ENCODE measurements at regions not wholly inside any gene's neighbourhood (a gene's known extent, or its start where the extent isn't known, plus 50 kb on each side); places are given as distances from the start of the nearest gene placed in this dataset.

- Mint-ChIP-seq H3K27me3 (ENCODE audit: unreplicated experiment) (no peaks in the 10 kb centered on the region), H3K9me3 (ENCODE audit: low read depth, unreplicated experiment) (peaks cover 13% of the 10 kb centered on the region), H3K27ac (ENCODE audit: unreplicated experiment) (no peak overlapping the region), H3K36me3 (ENCODE audit: insufficient read depth, unreplicated experiment) (peaks cover 15% of the 10 kb centered on the region), H3K4me1 (ENCODE audit: low read depth, unreplicated experiment) (peaks cover 30% of the 10 kb centered on the region), H3K4me3 (ENCODE audit: low read depth, unreplicated experiment) (no peak overlapping the region)
- DNase-seq, result no peak
- no peak for TF ChIP-seq CTCF (IDR thresholded peaks at IDR 0.05; ENCODE audit: unreplicated experiment)
- intact Hi-C loops (cut with micrococcal nuclease; ENCODE audit: unreplicated experiment), result no loop called here
- CTCF ChIA-PET, result no interaction called here
- BruUV-seq (replicated peaks), result no TSS peak
These were observed 76.3 kb upstream of the GALNT5 start for GRCh38 chr2:157181234-157181633.

- peaks cover 15% of the 10 kb centered on the region for H3K36me3 Mint-ChIP-seq (ENCODE audit: insufficient read depth, unreplicated experiment)
- peaks cover 40% of the 10 kb centered on the region for H3K4me1 Mint-ChIP-seq (ENCODE audit: low read depth, unreplicated experiment)
- H3K27ac Mint-ChIP-seq (ENCODE audit: unreplicated experiment), result peak overlapping the region; percentile 89
- intact Hi-C loops (cut with micrococcal nuclease; ENCODE audit: unreplicated experiment), result no loop called here
- TF ChIP-seq CTCF (IDR thresholded peaks at IDR 0.05; ENCODE audit: unreplicated experiment), result no peak
- no peaks in the 10 kb centered on the region for H3K27me3 Mint-ChIP-seq (ENCODE audit: unreplicated experiment)
- H3K4me3 Mint-ChIP-seq (ENCODE audit: low read depth, unreplicated experiment), result peak overlapping the region; percentile 42
- H3K9me3 Mint-ChIP-seq (ENCODE audit: low read depth, unreplicated experiment), result peaks cover 10% of the 10 kb centered on the region
- DNase-seq, result no peak
- CTCF ChIA-PET, result interaction anchor here (0.6 to 1.9 kb wide), 5 partner anchors 12 to 1901 kb away, joined by 3 to 12 read pairs (median 5); no protein-coding TSS in a partner anchor
- TSS peak; percentile 97 for BruUV-seq (replicated peaks)
These were observed 75.2 kb upstream of the GALNT5 start for GRCh38 chr2:157182204-157182709.

- CTCF ChIA-PET, result interaction anchor here (0.6 to 1.9 kb wide), 7 partner anchors 11 to 1901 kb away, joined by 3 to 12 read pairs (median 5); no protein-coding TSS in a partner anchor
- no peaks in the 10 kb centered on the region for H3K27me3 Mint-ChIP-seq (ENCODE audit: unreplicated experiment)
- peak overlapping the region; percentile 89 for H3K27ac Mint-ChIP-seq (ENCODE audit: unreplicated experiment)
- intact Hi-C loops (cut with micrococcal nuclease; ENCODE audit: unreplicated experiment), result loop anchor here (1.0 kb wide), 1 partner anchor 123 kb away; no protein-coding TSS in a partner anchor
- peak; percentile 34 for DNase-seq
- H3K4me1 Mint-ChIP-seq (ENCODE audit: low read depth, unreplicated experiment), result peaks cover 40% of the 10 kb centered on the region
- peaks cover 15% of the 10 kb centered on the region for H3K36me3 Mint-ChIP-seq (ENCODE audit: insufficient read depth, unreplicated experiment)
- BruUV-seq (replicated peaks), result no TSS peak
- peak overlapping the region; percentile 42 for H3K4me3 Mint-ChIP-seq (ENCODE audit: low read depth, unreplicated experiment)
- H3K9me3 Mint-ChIP-seq (ENCODE audit: low read depth, unreplicated experiment), result peaks cover 10% of the 10 kb centered on the region
- no peak for TF ChIP-seq CTCF (IDR thresholded peaks at IDR 0.05; ENCODE audit: unreplicated experiment)
These were observed 74.6 kb upstream of the GALNT5 start for GRCh38 chr2:157182834-157183396.

DNA sequence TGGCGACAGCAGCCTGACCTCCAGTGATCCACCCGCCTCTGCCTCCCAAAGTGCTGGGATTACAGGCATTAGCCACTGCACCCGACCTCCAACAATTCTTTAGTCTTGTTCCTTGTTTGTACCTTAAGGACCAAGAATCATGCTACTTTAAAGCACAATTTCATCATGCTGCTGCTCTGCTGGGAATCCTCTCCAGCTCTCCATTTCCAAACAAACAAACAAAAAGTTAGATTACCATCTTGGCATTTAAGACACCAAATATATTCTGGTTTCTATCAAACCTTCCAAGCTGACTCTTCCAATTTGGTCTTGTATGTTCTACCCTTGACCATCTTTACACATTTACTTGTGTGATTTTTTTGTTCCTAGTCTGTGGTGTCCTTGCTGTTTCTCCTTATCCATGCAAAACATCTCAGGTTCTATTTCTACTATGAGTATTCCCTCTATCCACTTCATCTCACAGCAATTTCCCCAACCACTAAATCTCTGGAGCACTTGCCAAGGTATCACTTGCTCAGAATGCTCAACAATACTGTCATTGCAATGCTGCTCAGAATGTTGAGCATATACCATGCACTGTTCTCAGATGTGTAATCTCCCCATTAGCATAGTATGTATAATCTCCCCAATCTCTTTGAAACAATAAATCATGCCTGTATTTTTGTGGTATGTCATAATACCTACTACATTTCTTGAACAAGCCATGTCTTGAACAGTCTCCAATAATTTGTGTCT, 73.2 kb upstream of the GALNT5 start:
- no TSS peak for BruUV-seq (replicated peaks)
- peak overlapping the region; percentile 85 for H3K27ac Mint-ChIP-seq (ENCODE audit: unreplicated experiment)

More for the DNA sequence above, 73.2 kb upstream of the GALNT5 start:
- H3K4me3 Mint-ChIP-seq (ENCODE audit: low read depth, unreplicated experiment), result peak overlapping the region; percentile 42
- DNase-seq, result no peak
- TF ChIP-seq CTCF (IDR thresholded peaks at IDR 0.05; ENCODE audit: unreplicated experiment), result no peak
- CTCF ChIA-PET, result interaction anchor here (0.6 to 1.9 kb wide), 5 partner anchors 58 to 1000 kb away, joined by 3 to 12 read pairs (median 4); partner anchors contain the start of gene NR4A2
- peaks cover 8% of the 10 kb centered on the region for H3K9me3 Mint-ChIP-seq (ENCODE audit: low read depth, unreplicated experiment)
- H3K27me3 Mint-ChIP-seq (ENCODE audit: unreplicated experiment), result no peaks in the 10 kb centered on the region
- intact Hi-C loops (cut with micrococcal nuclease; ENCODE audit: unreplicated experiment), result no loop called here
- peaks cover 40% of the 10 kb centered on the region for H3K4me1 Mint-ChIP-seq (ENCODE audit: low read depth, unreplicated experiment)
- H3K36me3 Mint-ChIP-seq (ENCODE audit: insufficient read depth, unreplicated experiment), result peaks cover 15% of the 10 kb centered on the region
